ENCODE measurements at regions not wholly inside any gene's neighbourhood (a gene's known extent, or its start where the extent isn't known, plus 50 kb on each side); places are given as distances from the start of the nearest gene placed in this dataset.

- ATAC-seq (no peak), DNase-seq (ENCODE audit: low read depth, low spot score) (no peak)
- BruUV-seq (replicated peaks): no TSS peak
- no peaks in the 10 kb centered on the region for H3K27me3 ChIP-seq (ENCODE audit: control insufficient read depth, insufficient read depth, low read length)
- intact Hi-C loops (cut with micrococcal nuclease; ENCODE audit: unreplicated experiment) (no loop called here), in situ Hi-C loops (cut with HindIII; ENCODE audit: low pct_unique_long_range_greater_than_20kb, low sequenced_read_pairs) (no loop called here)
- no peak overlapping the region for H3K27ac ChIP-seq (ENCODE audit: low read length)
- ChIA-PET POLR2A (no interaction called here), CTCF (no interaction called here)
- no peak overlapping the region for H3K4me3 ChIP-seq (ENCODE audit: low read depth in 2 of 2, low read length in 2 of 2)
- H3K4me1 ChIP-seq (ENCODE audit: control insufficient read depth, insufficient read depth, low read length): no peaks in the 10 kb centered on the region
- no peaks in the 10 kb centered on the region for H3K9me3 ChIP-seq (ENCODE audit: control insufficient read depth, insufficient read depth, low read depth, low read length)
- no peaks in the 10 kb centered on the region for H3K36me3 ChIP-seq (ENCODE audit: control insufficient read depth, insufficient read depth, low read length)
- TF ChIP-seq CTCF (IDR thresholded peaks at IDR 0.05) (no peak), TCF7L2 (IDR thresholded peaks at IDR 0.05; ENCODE audit: low read depth, low read length) (no peak), REST (IDR thresholded peaks at IDR 0.05; ENCODE audit: insufficient read depth in 1 of 2, low read depth in 2 of 2, low read length in 1 of 2) (no peak), SIN3A (IDR thresholded peaks at IDR 0.05; ENCODE audit: borderline replicate concordance, insufficient read depth, low read depth, low read length) (no peak), POLR2AphosphoS5 (IDR thresholded peaks at IDR 0.05; ENCODE audit: low read depth, low read length) (no peak)
Observed at GRCh38 chr11:92810423-92811064, 158.9 kb upstream of the MTNR1B start.

- Histone ChIP-seq H3K4me1 (ENCODE audit: control insufficient read depth, insufficient read depth, low read length) (no peaks in the 10 kb centered on the region), H3K36me3 (ENCODE audit: control insufficient read depth, insufficient read depth, low read length) (no peaks in the 10 kb centered on the region), H3K4me3 (ENCODE audit: low read depth in 2 of 2, low read length in 2 of 2) (no peak overlapping the region), H3K9me3 (ENCODE audit: control insufficient read depth, insufficient read depth, low read depth, low read length) (no peaks in the 10 kb centered on the region), H3K27ac (ENCODE audit: low read length) (no peak overlapping the region), H3K27me3 (ENCODE audit: control insufficient read depth, insufficient read depth, low read length) (no peaks in the 10 kb centered on the region)
- ATAC-seq (no peak), DNase-seq (ENCODE audit: low read depth, low spot score) (no peak)
- POLR2A ChIA-PET: no interaction called here
- in situ Hi-C loops (cut with HindIII; ENCODE audit: low pct_unique_long_range_greater_than_20kb, low sequenced_read_pairs): no loop called here
- TF ChIP-seq CTCF (IDR thresholded peaks at IDR 0.05) (no peak), SIN3A (IDR thresholded peaks at IDR 0.05; ENCODE audit: borderline replicate concordance, insufficient read depth, low read depth, low read length) (no peak), POLR2AphosphoS5 (IDR thresholded peaks at IDR 0.05; ENCODE audit: low read depth, low read length) (no peak), REST (IDR thresholded peaks at IDR 0.05; ENCODE audit: insufficient read depth in 1 of 2, low read depth in 2 of 2, low read length in 1 of 2) (no peak), TCF7L2 (IDR thresholded peaks at IDR 0.05; ENCODE audit: low read depth, low read length) (no peak)
- BruUV-seq (replicated peaks): no TSS peak
- intact Hi-C loops (cut with micrococcal nuclease; ENCODE audit: unreplicated experiment): no loop called here
- CTCF ChIA-PET: no interaction called here
Observed at GRCh38 chr11:92811341-92811740, 158.1 kb upstream of the MTNR1B start.

All from Panc1 (cell line).